Neural cell (in vitro differentiated cells): ENCODE measurements at regions not wholly inside any gene's neighbourhood (a gene's known extent, or its start where the extent isn't known, plus 50 kb on each side); places are given as distances from the start of the nearest gene placed in this dataset.

ENCODE experiments used
- H2AFZ ChIP-seq: fragments of 200-600, 300-800 bp; sonication (generic), shearing (Covaris generic); 2 replicates; pipeline ENCODE4 v1.6.0; 2014; ENCODE audit warnings: low read depth, mild to moderate bottlenecking, antibody characterized with exemption, low read length, moderate library complexity
- H3F3A ChIP-seq: fragments of 200-600 bp; shearing (Covaris generic); 2 replicates; pipeline ENCODE4 v1.6.1; 2016; ENCODE audit warnings: mild to moderate bottlenecking, moderate library complexity, mixed read lengths, antibody characterized with exemption, low read length; ENCODE audit not compliant: insufficient read depth, poor library complexity, severe bottlenecking
- H3K27ac ChIP-seq: fragments of 200-600, 300-800 bp; sonication (generic), shearing (Covaris generic); 2 replicates; pipeline ENCODE4 v1.5.1; 2014; ENCODE audit warnings: mild to moderate bottlenecking, low read length, moderate library complexity
- H3K27me3 ChIP-seq: fragments of 300-800, 200-600 bp; sonication (generic), shearing (Covaris generic); 2 replicates; pipeline ENCODE4 v1.6.0; 2014; ENCODE audit warnings: mild to moderate bottlenecking, low read depth, low read length, moderate library complexity; ENCODE audit not compliant: insufficient read depth
- H3K36me3 ChIP-seq: fragments of 300-800, 200-600 bp; sonication (generic), shearing (Covaris generic); 2 replicates; pipeline ENCODE4 v1.5.1; 2014; ENCODE audit warnings: mild to moderate bottlenecking, antibody characterized with exemption, low read length, moderate library complexity; ENCODE audit not compliant: insufficient read depth
- H3K4me2 ChIP-seq: fragments of 300-800, 200-600 bp; sonication (generic), shearing (Covaris generic); 2 replicates; pipeline ENCODE4 v1.6.0; 2014; ENCODE audit warnings: mild to moderate bottlenecking, low read length
- H3K4me3 ChIP-seq: fragments of 300-800, 200-600 bp; sonication (generic), shearing (Covaris generic); 2 replicates; pipeline ENCODE4 v1.5.1; 2014; ENCODE audit warnings: mild to moderate bottlenecking, low read length, moderate library complexity
- H3K79me2 ChIP-seq: fragments of 200-600 bp; shearing (Covaris generic); replicated peaks from 2 replicates; pipeline ENCODE4 v1.6.0; 2014; ENCODE audit warnings: mild to moderate bottlenecking, low read length, moderate library complexity; ENCODE audit not compliant: insufficient read depth
- H3K9ac ChIP-seq: fragments of 300-800, 200-600 bp; sonication (generic), shearing (Covaris generic); 2 replicates; pipeline ENCODE4 v1.6.1; 2016; ENCODE audit warnings: mild to moderate bottlenecking, low read length, mixed read lengths
- H3K9me2 ChIP-seq: fragments of 200-600 bp; shearing (Covaris generic); 2 replicates; pipeline ENCODE4 v1.6.1; 2016; ENCODE audit warnings: mild to moderate bottlenecking, low read length, mixed read lengths; ENCODE audit not compliant: insufficient read depth
- H3K9me3 ChIP-seq: fragments of 200-600, 300-800 bp; sonication (generic), shearing (Covaris generic); 2 replicates; pipeline ENCODE4 v1.6.1; 2016; ENCODE audit warnings: mild to moderate bottlenecking, mixed run types, low read length, moderate library complexity, mixed read lengths
- H4K20me1 ChIP-seq: fragments of 200-600 bp; shearing (Covaris generic); 2 replicates; pipeline ENCODE4 v1.6.1; 2016; ENCODE audit warnings: mild to moderate bottlenecking, mixed run types; ENCODE audit not compliant: insufficient read depth
- EP300 ChIP-seq: fragments of 450-650 bp; conservative IDR thresholded peaks from 2 replicates; pipeline ENCODE4 v1.6.1; 2014; ENCODE audit warnings: antibody characterized with exemption, mild to moderate bottlenecking, moderate library complexity; ENCODE audit not compliant: poor library complexity, severe bottlenecking
- EZH2 ChIP-seq: fragments of 200-600, 300-800 bp; shearing (Covaris generic), sonication (generic); IDR thresholded peaks from 2 replicates; pipeline ENCODE4 v1.6.1; 2014; ENCODE audit warnings: antibody characterized with exemption, low read length, borderline replicate concordance, mild to moderate bottlenecking; ENCODE audit not compliant: insufficient read depth, poor library complexity, severe bottlenecking
- MXI1 ChIP-seq: fragments of 450-650 bp; conservative IDR thresholded peaks from 2 replicates; pipeline ENCODE4 v1.6.1; 2014; ENCODE audit warnings: antibody characterized with exemption, mild to moderate bottlenecking; ENCODE audit not compliant: poor library complexity, severe bottlenecking
- POLR2AphosphoS5 ChIP-seq: IDR thresholded peaks from 2 replicates; pipeline ENCODE4 v1.6.1; 2012
- RAD21 ChIP-seq: fragments of 450-650 bp; conservative IDR thresholded peaks from 2 replicates; pipeline ENCODE4 v1.6.1; 2014; ENCODE audit warnings: antibody characterized with exemption, mild to moderate bottlenecking, moderate library complexity
- SMC3 ChIP-seq: fragments of 450-650 bp; conservative IDR thresholded peaks from 2 replicates; pipeline ENCODE4 v1.6.1; 2014; ENCODE audit warnings: antibody characterized with exemption, mild to moderate bottlenecking, moderate library complexity; ENCODE audit not compliant: poor library complexity
- TAF1 ChIP-seq: IDR thresholded peaks from 2 replicates; pipeline ENCODE4 v1.6.1; 2012; ENCODE audit warnings: low read depth
- TF ChIP-seq, protein P1 (sequence below): IDR thresholded peaks from 2 replicates; pipeline ENCODE4 v1.6.1; 2012; ENCODE audit warnings: borderline replicate concordance
- TF ChIP-seq, protein P2 (sequence below): fragments of 450-650 bp; IDR thresholded peaks from 2 replicates; pipeline ENCODE4 v1.5.1; 2014; ENCODE audit warnings: antibody characterized with exemption, mild to moderate bottlenecking, moderate library complexity; ENCODE audit not compliant: poor library complexity, severe bottlenecking

DNA sequence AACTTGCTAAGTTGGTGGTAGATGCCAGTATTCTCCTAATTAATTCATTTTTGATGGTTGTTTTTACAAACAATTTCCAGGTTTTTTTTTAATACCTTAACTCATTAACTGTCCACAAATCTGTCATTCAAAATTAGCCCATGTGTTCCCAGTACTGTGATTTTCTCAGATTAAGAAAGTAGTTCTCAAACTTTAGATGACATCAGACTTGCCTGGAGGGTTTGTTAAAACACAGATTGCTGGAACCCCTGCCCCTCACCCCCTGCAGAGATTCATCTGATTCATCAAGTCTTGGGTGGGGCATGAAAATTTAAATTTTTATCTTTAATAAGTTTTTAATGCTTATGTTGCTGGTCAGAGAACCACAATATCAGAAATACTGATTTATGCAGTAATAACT lies 130.5 kb downstream of the BACH1 start:
- Histone ChIP-seq H3K9ac (no peak overlapping the region), H3K9me3 (no peaks in the 10 kb centered on the region), H3K27me3 (no peaks in the 10 kb centered on the region), H3F3A (no peaks in the 10 kb centered on the region), H3K9me2 (no peaks in the 10 kb centered on the region), H2AFZ (no peak overlapping the region), H3K36me3 (no peaks in the 10 kb centered on the region), H3K27ac (no peak overlapping the region), H3K79me2 (no peaks in the 10 kb centered on the region), H3K4me3 (no peak overlapping the region), H4K20me1 (no peaks in the 10 kb centered on the region), H3K4me2 (no peak overlapping the region)
- TF ChIP-seq RAD21 (no peak), EP300 (no peak), EZH2 (no peak), TAF1 (no peak), MXI1 (no peak), SMC3 (no peak), POLR2AphosphoS5 (no peak)
- TF ChIP-seq, protein P1, sequence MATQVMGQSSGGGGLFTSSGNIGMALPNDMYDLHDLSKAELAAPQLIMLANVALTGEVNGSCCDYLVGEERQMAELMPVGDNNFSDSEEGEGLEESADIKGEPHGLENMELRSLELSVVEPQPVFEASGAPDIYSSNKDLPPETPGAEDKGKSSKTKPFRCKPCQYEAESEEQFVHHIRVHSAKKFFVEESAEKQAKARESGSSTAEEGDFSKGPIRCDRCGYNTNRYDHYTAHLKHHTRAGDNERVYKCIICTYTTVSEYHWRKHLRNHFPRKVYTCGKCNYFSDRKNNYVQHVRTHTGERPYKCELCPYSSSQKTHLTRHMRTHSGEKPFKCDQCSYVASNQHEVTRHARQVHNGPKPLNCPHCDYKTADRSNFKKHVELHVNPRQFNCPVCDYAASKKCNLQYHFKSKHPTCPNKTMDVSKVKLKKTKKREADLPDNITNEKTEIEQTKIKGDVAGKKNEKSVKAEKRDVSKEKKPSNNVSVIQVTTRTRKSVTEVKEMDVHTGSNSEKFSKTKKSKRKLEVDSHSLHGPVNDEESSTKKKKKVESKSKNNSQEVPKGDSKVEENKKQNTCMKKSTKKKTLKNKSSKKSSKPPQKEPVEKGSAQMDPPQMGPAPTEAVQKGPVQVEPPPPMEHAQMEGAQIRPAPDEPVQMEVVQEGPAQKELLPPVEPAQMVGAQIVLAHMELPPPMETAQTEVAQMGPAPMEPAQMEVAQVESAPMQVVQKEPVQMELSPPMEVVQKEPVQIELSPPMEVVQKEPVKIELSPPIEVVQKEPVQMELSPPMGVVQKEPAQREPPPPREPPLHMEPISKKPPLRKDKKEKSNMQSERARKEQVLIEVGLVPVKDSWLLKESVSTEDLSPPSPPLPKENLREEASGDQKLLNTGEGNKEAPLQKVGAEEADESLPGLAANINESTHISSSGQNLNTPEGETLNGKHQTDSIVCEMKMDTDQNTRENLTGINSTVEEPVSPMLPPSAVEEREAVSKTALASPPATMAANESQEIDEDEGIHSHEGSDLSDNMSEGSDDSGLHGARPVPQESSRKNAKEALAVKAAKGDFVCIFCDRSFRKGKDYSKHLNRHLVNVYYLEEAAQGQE, result no peak
- TF ChIP-seq, protein P2, sequence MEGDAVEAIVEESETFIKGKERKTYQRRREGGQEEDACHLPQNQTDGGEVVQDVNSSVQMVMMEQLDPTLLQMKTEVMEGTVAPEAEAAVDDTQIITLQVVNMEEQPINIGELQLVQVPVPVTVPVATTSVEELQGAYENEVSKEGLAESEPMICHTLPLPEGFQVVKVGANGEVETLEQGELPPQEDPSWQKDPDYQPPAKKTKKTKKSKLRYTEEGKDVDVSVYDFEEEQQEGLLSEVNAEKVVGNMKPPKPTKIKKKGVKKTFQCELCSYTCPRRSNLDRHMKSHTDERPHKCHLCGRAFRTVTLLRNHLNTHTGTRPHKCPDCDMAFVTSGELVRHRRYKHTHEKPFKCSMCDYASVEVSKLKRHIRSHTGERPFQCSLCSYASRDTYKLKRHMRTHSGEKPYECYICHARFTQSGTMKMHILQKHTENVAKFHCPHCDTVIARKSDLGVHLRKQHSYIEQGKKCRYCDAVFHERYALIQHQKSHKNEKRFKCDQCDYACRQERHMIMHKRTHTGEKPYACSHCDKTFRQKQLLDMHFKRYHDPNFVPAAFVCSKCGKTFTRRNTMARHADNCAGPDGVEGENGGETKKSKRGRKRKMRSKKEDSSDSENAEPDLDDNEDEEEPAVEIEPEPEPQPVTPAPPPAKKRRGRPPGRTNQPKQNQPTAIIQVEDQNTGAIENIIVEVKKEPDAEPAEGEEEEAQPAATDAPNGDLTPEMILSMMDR, result no peak

DNA sequence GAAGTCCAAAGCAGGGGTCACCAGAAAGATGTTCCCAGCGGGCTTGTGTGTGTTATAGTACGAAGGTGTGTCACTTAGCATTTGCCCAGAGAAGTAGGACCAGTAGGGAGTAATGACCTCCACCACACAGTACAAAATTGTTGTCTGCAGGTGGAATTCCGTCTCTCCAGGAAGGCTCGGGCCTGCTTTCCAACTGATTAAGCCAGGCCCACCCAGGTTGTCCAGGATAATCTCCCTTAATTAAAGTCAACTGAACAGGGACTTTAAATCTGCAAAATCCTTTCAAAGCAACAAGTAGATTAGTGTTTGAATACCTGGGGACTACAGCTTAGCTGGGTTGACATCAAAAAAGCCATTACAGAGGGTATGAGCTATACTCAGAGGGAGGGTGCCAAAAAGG lies 131.3 kb downstream of the BACH1 start:
- no peaks in the 10 kb centered on the region for H3K9me2 ChIP-seq
- no peaks in the 10 kb centered on the region for H3K79me2 ChIP-seq
- H4K20me1 ChIP-seq, result no peaks in the 10 kb centered on the region
- no peak overlapping the region for H3K27ac ChIP-seq
- H3F3A ChIP-seq, result no peaks in the 10 kb centered on the region
- no peaks in the 10 kb centered on the region for H3K36me3 ChIP-seq
- no peak overlapping the region for H3K4me3 ChIP-seq
- no peak overlapping the region for H3K4me2 ChIP-seq
- H3K9me3 ChIP-seq, result no peaks in the 10 kb centered on the region
- TF ChIP-seq RAD21 (no peak), TAF1 (no peak), MXI1 (no peak), EP300 (no peak)
- TF ChIP-seq, protein P2, result no peak
- TF ChIP-seq, protein P1, result no peak
- no peak overlapping the region for H2AFZ ChIP-seq
- no peak overlapping the region for H3K9ac ChIP-seq
- H3K27me3 ChIP-seq, result no peaks in the 10 kb centered on the region
